Testis (tissue), 2 donors: ENCODE measurements at regions not wholly inside any gene's neighbourhood (a gene's known extent, or its start where the extent isn't known, plus 50 kb on each side); places are given as distances from the start of the nearest gene placed in this dataset.

Experiments
- DNase-seq: peaks from one replicate; pipeline ENCODE4 v3.0.0-alpha.2; 2019
- H3K27ac ChIP-seq, 2 donors: fragments of 200-600 bp; sonication (generic); one replicate each; pipeline ENCODE4 v1.5.1; 2019
- H3K27me3 ChIP-seq: fragments of 200-600 bp; sonication (generic); one replicate; pipeline ENCODE4 v1.5.1; 2019
- H3K36me3 ChIP-seq: fragments of 200-600 bp; sonication (generic); one replicate; pipeline ENCODE4 v1.5.1; 2017; ENCODE audit warnings: low read depth; ENCODE audit errors: missing control alignments
- H3K4me1 ChIP-seq: fragments of 200-600 bp; sonication (generic); one replicate; pipeline ENCODE4 v1.5.1; 2019
- H3K4me3 ChIP-seq, 2 donors: fragments of 200-600 bp; sonication (generic); one replicate each; pipeline ENCODE4 v1.5.1; 2017 to 2019
- H3K9me3 ChIP-seq: fragments of 200-600 bp; sonication (generic); one replicate; pipeline ENCODE4 v1.5.1; 2017
- CTCF ChIP-seq, 3 experiments: fragments of 450-650 bp in 2 of 3; fragments of 200-600 bp in 1 of 3; sonication (generic) in 1 of 3; IDR thresholded peaks; one replicate each; pipeline ENCODE4 v1.5.1; 2016 to 2019; ENCODE audit warnings: antibody characterized with exemption in 3 of 3, mild to moderate bottlenecking in 2 of 3, moderate library complexity in 1 of 3
- POLR2A ChIP-seq: fragments of 450-650 bp; IDR thresholded peaks from one replicate; pipeline ENCODE4 v1.6.1; 2017; ENCODE audit warnings: antibody characterized with exemption, mild to moderate bottlenecking, moderate library complexity
- WGBS, 2 donors: methylation state at CpG; one replicate each; pipeline ENCODE4 v1.1.5; 2018; 5-methylcytosine and 5-hydroxymethylcytosine counted together
- intact Hi-C: fragments of 100-400 bp; cut with DNase I; formaldehyde crosslinking; loops from one replicate; pipeline ENCODE4 v1.15.1; 2023; ENCODE audit warnings: low total_unique reads

- Histone ChIP-seq H3K27ac (no peak overlapping the region), H3K4me1 (no peaks in the 10 kb centered on the region), H3K9me3 (no peaks in the 10 kb centered on the region), H3K4me3 (no peak overlapping the region), H3K36me3 (no peaks in the 10 kb centered on the region), H3K27me3 (no peaks in the 10 kb centered on the region)
- WGBS, 2 donors = 82 to 85% methylated on average over 4 of the region's 4 CpGs
- DNase-seq = no peak
- no peak for TF ChIP-seq POLR2A
- TF ChIP-seq CTCF (IDR thresholded peaks at IDR 0.05) = no peak
- intact Hi-C loops = no loop called here
These were observed 535.4 kb upstream of the C16orf82 start for GRCh38 chr16:26531290-26531730.

GRCh38 chr16:26532456-26532855 is 534.3 kb upstream of the C16orf82 start:
- 95 to 96% methylated on average over 1 of the region's 1 CpG for WGBS, 2 donors
- TF ChIP-seq CTCF (IDR thresholded peaks at IDR 0.05) (no peak), POLR2A (no peak)
- Histone ChIP-seq H3K4me3 (no peak overlapping the region), H3K27ac (no peak overlapping the region), H3K36me3 (no peaks in the 10 kb centered on the region), H3K27me3 (no peaks in the 10 kb centered on the region), H3K4me1 (no peaks in the 10 kb centered on the region), H3K9me3 (no peaks in the 10 kb centered on the region)
- intact Hi-C loops = no loop called here
- DNase-seq = no peak

- DNase-seq = no peak
- Histone ChIP-seq H3K9me3 (no peaks in the 10 kb centered on the region), H3K36me3 (no peaks in the 10 kb centered on the region), H3K27me3 (no peaks in the 10 kb centered on the region), H3K4me3 (no peak overlapping the region), H3K27ac (no peak overlapping the region), H3K4me1 (no peaks in the 10 kb centered on the region)
- WGBS, 2 donors = 93 to 95% methylated on average over 5 of the region's 5 CpGs
- TF ChIP-seq POLR2A (no peak), CTCF (IDR thresholded peaks at IDR 0.05) (no peak)
- intact Hi-C loops = no loop called here
These were observed 524.5 kb upstream of the C16orf82 start for GRCh38 chr16:26542198-26542597.

GRCh38 chr16:26546573-26546972 is 520.2 kb upstream of the C16orf82 start:
- 55 to 69% methylated on average over 2 of the region's 2 CpGs for WGBS, 2 donors
- DNase-seq = no peak
- no peaks in the 10 kb centered on the region for H3K9me3 ChIP-seq
- no peak for TF ChIP-seq CTCF (IDR thresholded peaks at IDR 0.05)
- TF ChIP-seq POLR2A = no peak
- intact Hi-C loops = no loop called here
- no peak overlapping the region for H3K27ac ChIP-seq
- H3K4me1 ChIP-seq = no peaks in the 10 kb centered on the region
- H3K4me3 ChIP-seq = no peak overlapping the region
- no peaks in the 10 kb centered on the region for H3K27me3 ChIP-seq
- no peaks in the 10 kb centered on the region for H3K36me3 ChIP-seq

GRCh38 chr16:26547681-26548080 is 519.0 kb upstream of the C16orf82 start:
- intact Hi-C loops = no loop called here
- H3K27me3 ChIP-seq = no peaks in the 10 kb centered on the region
- H3K4me1 ChIP-seq = no peaks in the 10 kb centered on the region
- no peaks in the 10 kb centered on the region for H3K36me3 ChIP-seq
- H3K27ac ChIP-seq = no peak overlapping the region
- H3K4me3 ChIP-seq = no peak overlapping the region
- no peak for DNase-seq
- TF ChIP-seq POLR2A (no peak), CTCF (IDR thresholded peaks at IDR 0.05) (no peak)
- no peaks in the 10 kb centered on the region for H3K9me3 ChIP-seq
- WGBS, 2 donors = 74 to 85% methylated on average over 2 of the region's 2 CpGs
